GM12878 (cell line): ENCODE measurements at regions not wholly inside any gene's neighbourhood (a gene's known extent, or its start where the extent isn't known, plus 50 kb on each side); places are given as distances from the start of the nearest gene placed in this dataset.

Source experiments
- ATAC-seq: fragments of 200-7000 bp; cut with Tn5 transposase; 3 replicates; pipeline ENCODE4 v1.9.1; 2020; ENCODE audit warnings: mild to moderate bottlenecking, moderate library complexity
- BruUV-seq: library from RNA; stranded (reverse); fragments of 400-500 nt; replicated peaks from 2 replicates; lab custom pipeline; 2021; lab: Mats Ljungman, UMichigan
- CTCF ChIA-PET: fragments of 300-600 bp; sonication (Branson Sonifier 250); formaldehyde crosslinking; extraction: SDS; loops from one replicate; lab custom pipeline; 2021; ENCODE audit warnings: inconsistent platforms; lab: Yijun Ruan, JAX
- POLR2A ChIA-PET: fragments of 350-600 bp; formaldehyde crosslinking; extraction: SDS; loops from one replicate; lab custom pipeline; 2021; ENCODE audit warnings: inconsistent platforms; lab: Charles Lee
- RAD21 ChIA-PET: fragments of 300-600 bp; sonication (Branson Sonifier 250); formaldehyde crosslinking; loops from one replicate; lab custom pipeline; 2023; ENCODE audit warnings: antibody characterized with exemption; ENCODE audit not compliant: unreplicated experiment; lab: Charles Lee
- SMC1A ChIA-PET: fragments of 300-600 bp; sonication (Branson Sonifier 250); formaldehyde crosslinking; loops from one replicate; lab custom pipeline; 2023; ENCODE audit not compliant: unreplicated experiment, uncharacterized antibody; lab: Charles Lee
- DNase-seq: peaks from one replicate; pipeline ENCODE4 v3.0.0-alpha.2; 2011; ENCODE audit warnings: low read depth, low spot score
- FAIRE-seq: peaks from 3 replicates; lab custom pipeline; 2011; peaks lifted over from hg19 to GRCh38; lab: Jason Lieb, UNC
- H2AFZ ChIP-seq: 2 replicates; pipeline ENCODE4 v1.6.0; 2011; ENCODE audit warnings: low read depth, low read length, control low read depth; ENCODE audit not compliant: control insufficient read depth
- H3K27ac ChIP-seq: 2 replicates; pipeline ENCODE4 v1.5.1; 2011; ENCODE audit warnings: control low read depth; ENCODE audit not compliant: control insufficient read depth, insufficient read depth
- H3K27me3 ChIP-seq, 2 experiments: replicated peaks in 1 of 2; 2 replicates each; pipeline versions ENCODE4 v1.6.0 to v1.6.1; 2011; ENCODE audit warnings: low read length in 1 of 2; ENCODE audit not compliant: control insufficient read depth in 2 of 2, insufficient read depth in 2 of 2
- H3K36me3 ChIP-seq, 2 experiments: 2 replicates each; pipeline ENCODE4 v1.5.1; 2011; ENCODE audit warnings: low read length in 1 of 2; ENCODE audit not compliant: control insufficient read depth in 2 of 2, insufficient read depth in 2 of 2
- H3K4me1 ChIP-seq: 2 replicates; pipeline ENCODE4 v1.6.1; 2011; ENCODE audit warnings: mild to moderate bottlenecking, low read length, moderate library complexity, mixed read lengths; ENCODE audit not compliant: control insufficient read depth, insufficient read depth
- H3K4me2 ChIP-seq: 2 replicates; pipeline ENCODE4 v1.6.0; 2011; ENCODE audit warnings: control low read depth; ENCODE audit not compliant: control insufficient read depth, insufficient read depth
- H3K4me3 ChIP-seq: fragments of 200-600 bp; sonication (generic); 2 replicates; pipeline ENCODE4 v1.5.1; 2016
- H3K79me2 ChIP-seq: 2 replicates; pipeline ENCODE4 v1.6.0; 2011; ENCODE audit warnings: low read length; ENCODE audit not compliant: control insufficient read depth, insufficient read depth
- H3K9ac ChIP-seq: 2 replicates; pipeline ENCODE4 v1.8.0; 2011; ENCODE audit warnings: low read length, control low read depth, mixed read lengths; ENCODE audit not compliant: control insufficient read depth, insufficient read depth
- H3K9me3 ChIP-seq: replicated peaks from 3 replicates; pipeline ENCODE4 v1.5.1; 2011; ENCODE audit warnings: mild to moderate bottlenecking, low read length; ENCODE audit not compliant: control insufficient read depth, insufficient read depth
- H4K20me1 ChIP-seq: 2 replicates; pipeline ENCODE4 v1.6.0; 2011; ENCODE audit not compliant: control insufficient read depth, insufficient read depth
- ASH2L ChIP-seq: fragments of 300-600, 200-600 bp; sonication (generic); IDR thresholded peaks from 2 replicates; pipeline ENCODE4 v1.6.1; 2017; ENCODE audit warnings: low read depth, mild to moderate bottlenecking, borderline replicate concordance
- CHD4 ChIP-seq: fragments of 200-600 bp; sonication (generic); IDR thresholded peaks from 2 replicates; pipeline ENCODE4 v1.6.1; 2016; ENCODE audit warnings: mild to moderate bottlenecking
- EGR1 ChIP-seq, 2 experiments: IDR thresholded peaks; 1 replicate in 1 of 2; 2 replicates in 1 of 2; pipeline ENCODE4 v1.6.1; 2011 to 2012; ENCODE audit warnings: low read depth in 2 of 2, low read length in 2 of 2, borderline replicate concordance in 1 of 2, mild to moderate bottlenecking in 1 of 2, moderate library complexity in 1 of 2
- ETV6 ChIP-seq, 2 experiments: fragments of 450-650 bp in 1 of 2; IDR thresholded peaks in 1 of 2; conservative IDR thresholded peaks in 1 of 2; 2 replicates each; pipeline ENCODE4 v1.6.1; 2014; ENCODE audit warnings: antibody characterized with exemption in 1 of 2, borderline replicate concordance in 1 of 2, low read depth in 1 of 2, mild to moderate bottlenecking in 1 of 2, moderate library complexity in 1 of 2
- IRF4 ChIP-seq: IDR thresholded peaks from 2 replicates; pipeline ENCODE4 v1.6.1; 2011; ENCODE audit warnings: low read depth, low read length
- NRF1 ChIP-seq: conservative IDR thresholded peaks from 2 replicates; pipeline ENCODE4 v1.6.1; 2011; ENCODE audit warnings: mild to moderate bottlenecking, low read depth, low read length, improper control_type of control experiment
- PAX5 ChIP-seq: IDR thresholded peaks from 2 replicates; pipeline ENCODE4 v1.6.1; 2011; ENCODE audit warnings: low read depth, low read length, borderline replicate concordance
- POLR2AphosphoS2 ChIP-seq: IDR thresholded peaks from 2 replicates; pipeline ENCODE4 v1.6.1; 2011; ENCODE audit warnings: low read depth, mild to moderate bottlenecking, low read length, improper control_type of control experiment, moderate library complexity
- POLR2AphosphoS5 ChIP-seq: IDR thresholded peaks from 2 replicates; pipeline ENCODE4 v1.6.1; 2011; ENCODE audit warnings: mild to moderate bottlenecking, low read length, inconsistent platforms
- RAD21 ChIP-seq: IDR thresholded peaks from 2 replicates; pipeline ENCODE4 v1.6.1; 2011; ENCODE audit warnings: mild to moderate bottlenecking, low read depth, low read length, moderate library complexity; ENCODE audit not compliant: insufficient read depth
- SREBF2 ChIP-seq: IDR thresholded peaks from 2 replicates; pipeline ENCODE4 v1.6.1; 2012; ENCODE audit warnings: mild to moderate bottlenecking, low read length
- WGBS: methylation state at CpG from one replicate; pipeline ENCODE4 v1.1.6; 2016; ENCODE audit warnings: low lambda C conversion rate; ENCODE audit not compliant: insufficient replicate concordance, insufficient coverage; ENCODE audit errors: missing lambda C conversion rate; 5-methylcytosine and 5-hydroxymethylcytosine counted together
- in situ Hi-C: fragments of 300-500 bp; cut with MboI; formaldehyde crosslinking; loops from 9 replicates; pipeline ENCODE4 v1.14.3; 2018; ENCODE audit warnings: mixed read lengths
- intact Hi-C: fragments of 100-400 bp; cut with micrococcal nuclease; formaldehyde crosslinking; loops from one replicate; pipeline ENCODE4 v1.14.2; 2022; ENCODE audit not compliant: unreplicated experiment
- TF ChIP-seq, protein P1 (sequence below): fragments of 450-650 bp; IDR thresholded peaks from 2 replicates; pipeline ENCODE4 v1.6.1; 2017; ENCODE audit warnings: borderline replicate concordance
- TF ChIP-seq, protein P2 (sequence below): fragments of 450-650 bp; IDR thresholded peaks from 2 replicates; pipeline ENCODE4 v1.6.1; 2016; ENCODE audit warnings: mild to moderate bottlenecking, moderate library complexity, borderline replicate concordance

GRCh38 chr5:175162036-175162435, 281.9 kb downstream of the DRD1 start:
- no peak overlapping the region for H3K4me3 ChIP-seq
- H3K4me1 ChIP-seq, result no peaks in the 10 kb centered on the region
- 40% methylated on average over 6 of the region's 6 CpGs for WGBS
- no peak overlapping the region for H3K4me2 ChIP-seq
- no peak overlapping the region for H3K9ac ChIP-seq
- no TSS peak for BruUV-seq
- in situ Hi-C loops (no loop called here), intact Hi-C loops (no loop called here)
- SMC1A ChIA-PET, result no interaction called here
- H3K79me2 ChIP-seq, result no peaks in the 10 kb centered on the region
- H4K20me1 ChIP-seq, result no peaks in the 10 kb centered on the region
- TF ChIP-seq ASH2L (no peak), POLR2AphosphoS2 (no peak), RAD21 (no peak), NRF1 (no peak), IRF4 (no peak)
- TF ChIP-seq, protein P1, sequence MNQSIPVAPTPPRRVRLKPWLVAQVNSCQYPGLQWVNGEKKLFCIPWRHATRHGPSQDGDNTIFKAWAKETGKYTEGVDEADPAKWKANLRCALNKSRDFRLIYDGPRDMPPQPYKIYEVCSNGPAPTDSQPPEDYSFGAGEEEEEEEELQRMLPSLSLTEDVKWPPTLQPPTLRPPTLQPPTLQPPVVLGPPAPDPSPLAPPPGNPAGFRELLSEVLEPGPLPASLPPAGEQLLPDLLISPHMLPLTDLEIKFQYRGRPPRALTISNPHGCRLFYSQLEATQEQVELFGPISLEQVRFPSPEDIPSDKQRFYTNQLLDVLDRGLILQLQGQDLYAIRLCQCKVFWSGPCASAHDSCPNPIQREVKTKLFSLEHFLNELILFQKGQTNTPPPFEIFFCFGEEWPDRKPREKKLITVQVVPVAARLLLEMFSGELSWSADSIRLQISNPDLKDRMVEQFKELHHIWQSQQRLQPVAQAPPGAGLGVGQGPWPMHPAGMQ, result no peak
- POLR2A ChIA-PET, result no interaction called here
- no peaks in the 10 kb centered on the region for H3K9me3 ChIP-seq
- DNase-seq, result no peak
- H2AFZ ChIP-seq, result no peak overlapping the region
- H3K27ac ChIP-seq, result no peak overlapping the region
- CTCF ChIA-PET, result no interaction called here
- no peaks in the 10 kb centered on the region for H3K36me3 ChIP-seq
- RAD21 ChIA-PET, result no interaction called here
- FAIRE-seq, result no peak
- no peaks in the 10 kb centered on the region; a peak in 1 of 4 replicates for H3K27me3 ChIP-seq
- ATAC-seq, result no peak

GRCh38 chr5:175159956-175160355, 284.0 kb downstream of the DRD1 start:
- no peak overlapping the region for H2AFZ ChIP-seq
- POLR2A ChIA-PET, result interaction anchor here (1.3 kb wide), 1 partner anchor 10 kb away, joined by 3 read pairs; no protein-coding TSS in a partner anchor
- no peak for FAIRE-seq
- H3K9me3 ChIP-seq, result no peaks in the 10 kb centered on the region
- intact Hi-C loops, result no loop called here
- no peaks in the 10 kb centered on the region; a peak in 1 of 4 replicates for H3K27me3 ChIP-seq
- no peaks in the 10 kb centered on the region for H3K4me1 ChIP-seq
- H4K20me1 ChIP-seq, result no peaks in the 10 kb centered on the region
- H3K36me3 ChIP-seq, result no peaks in the 10 kb centered on the region
- in situ Hi-C loops, result no loop called here
- no TSS peak for BruUV-seq
- SMC1A ChIA-PET, result no interaction called here
- H3K79me2 ChIP-seq, result no peaks in the 10 kb centered on the region
- CTCF ChIA-PET, result no interaction called here
- H3K9ac ChIP-seq, result no peak overlapping the region
- DNase-seq, result no peak
- RAD21 ChIA-PET, result no interaction called here
- no peak for ATAC-seq
- no peak overlapping the region for H3K27ac ChIP-seq
- no peak overlapping the region for H3K4me3 ChIP-seq
- no peak overlapping the region for H3K4me2 ChIP-seq
- WGBS, result 4% methylated on average over 3 of the region's 3 CpGs
- TF ChIP-seq ETV6 (conservative IDR thresholded peaks at IDR 0.05 in 1 of 2, IDR thresholded peaks at IDR 0.05 in 1 of 2; ENCODE audit: borderline replicate concordance in 1 of 2, low read depth in 1 of 2) (no peak), PAX5 (no peak), POLR2AphosphoS5 (no peak), CHD4 (no peak), SREBF2 (no peak), EGR1 (IDR thresholded peaks at IDR 0.05; ENCODE audit: borderline replicate concordance in 1 of 2, low read depth in 2 of 2, low read length in 2 of 2) (no peak)
- TF ChIP-seq, protein P2, sequence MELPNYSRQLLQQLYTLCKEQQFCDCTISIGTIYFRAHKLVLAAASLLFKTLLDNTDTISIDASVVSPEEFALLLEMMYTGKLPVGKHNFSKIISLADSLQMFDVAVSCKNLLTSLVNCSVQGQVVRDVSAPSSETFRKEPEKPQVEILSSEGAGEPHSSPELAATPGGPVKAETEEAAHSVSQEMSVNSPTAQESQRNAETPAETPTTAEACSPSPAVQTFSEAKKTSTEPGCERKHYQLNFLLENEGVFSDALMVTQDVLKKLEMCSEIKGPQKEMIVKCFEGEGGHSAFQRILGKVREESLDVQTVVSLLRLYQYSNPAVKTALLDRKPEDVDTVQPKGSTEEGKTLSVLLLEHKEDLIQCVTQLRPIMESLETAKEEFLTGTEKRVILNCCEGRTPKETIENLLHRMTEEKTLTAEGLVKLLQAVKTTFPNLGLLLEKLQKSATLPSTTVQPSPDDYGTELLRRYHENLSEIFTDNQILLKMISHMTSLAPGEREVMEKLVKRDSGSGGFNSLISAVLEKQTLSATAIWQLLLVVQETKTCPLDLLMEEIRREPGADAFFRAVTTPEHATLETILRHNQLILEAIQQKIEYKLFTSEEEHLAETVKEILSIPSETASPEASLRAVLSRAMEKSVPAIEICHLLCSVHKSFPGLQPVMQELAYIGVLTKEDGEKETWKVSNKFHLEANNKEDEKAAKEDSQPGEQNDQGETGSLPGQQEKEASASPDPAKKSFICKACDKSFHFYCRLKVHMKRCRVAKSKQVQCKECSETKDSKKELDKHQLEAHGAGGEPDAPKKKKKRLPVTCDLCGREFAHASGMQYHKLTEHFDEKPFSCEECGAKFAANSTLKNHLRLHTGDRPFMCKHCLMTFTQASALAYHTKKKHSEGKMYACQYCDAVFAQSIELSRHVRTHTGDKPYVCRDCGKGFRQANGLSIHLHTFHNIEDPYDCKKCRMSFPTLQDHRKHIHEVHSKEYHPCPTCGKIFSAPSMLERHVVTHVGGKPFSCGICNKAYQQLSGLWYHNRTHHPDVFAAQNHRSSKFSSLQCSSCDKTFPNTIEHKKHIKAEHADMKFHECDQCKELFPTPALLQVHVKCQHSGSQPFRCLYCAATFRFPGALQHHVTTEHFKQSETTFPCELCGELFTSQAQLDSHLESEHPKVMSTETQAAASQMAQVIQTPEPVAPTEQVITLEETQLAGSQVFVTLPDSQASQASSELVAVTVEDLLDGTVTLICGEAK, result no peak
